HG03571 (cell line): ENCODE measurements at regions not wholly inside any gene's neighbourhood (a gene's known extent, or its start where the extent isn't known, plus 50 kb on each side); places are given as distances from the start of the nearest gene placed in this dataset.
"Not testable (repeated sequence)": the region's sequence is repeated elsewhere in the genome, so short reads cannot be mapped to it uniquely, and the experiment has no call there.

Experiments
- ATAC-seq: cut with Tn5 transposase; IDR thresholded peaks from one replicate; pipeline ENCODE4 v1.9.1; 2021; ENCODE audit not compliant: unreplicated experiment

GRCh38 chr13:33545492-33545891, 259.9 kb upstream of the STARD13 start:
- ATAC-seq = no peak

- no peak for ATAC-seq
Measured at GRCh38 chr13:33547035-33547434, 261.5 kb upstream of the STARD13 start.

- no peak for ATAC-seq
Measured at GRCh38 chr13:33548069-33548468, 262.5 kb upstream of the STARD13 start.

- ATAC-seq = no peak
Measured at GRCh38 chr13:33550276-33550675, 264.7 kb upstream of the STARD13 start.

GRCh38 chr13:33550885-33551284, 265.3 kb upstream of the STARD13 start:
- ATAC-seq = no peak

- peak; percentile 89 for ATAC-seq
Measured at GRCh38 chr13:33554919-33555791, 262.8 kb upstream of the RFC3 start.

- no peak for ATAC-seq
Measured at GRCh38 chr13:33556828-33557227, 261.1 kb upstream of the RFC3 start.

GRCh38 chr13:33560726-33561125, 257.2 kb upstream of the RFC3 start:
- no peak for ATAC-seq

GRCh38 chr13:33561627-33562026, 256.3 kb upstream of the RFC3 start:
- ATAC-seq = no peak

- peak; percentile 47 for ATAC-seq
Measured at GRCh38 chr13:33571618-33572017, 246.3 kb upstream of the RFC3 start.

- ATAC-seq = not testable (repeated sequence)
Measured at GRCh38 chr13:33572322-33572721, 245.6 kb upstream of the RFC3 start.

GRCh38 chr13:33575378-33575777, 242.6 kb upstream of the RFC3 start:
- no peak for ATAC-seq

GRCh38 chr13:33577007-33577406, 240.9 kb upstream of the RFC3 start:
- ATAC-seq = no peak

- ATAC-seq = no peak
Measured at GRCh38 chr13:33578786-33579185, 239.2 kb upstream of the RFC3 start.

GRCh38 chr13:33582121-33582520, 235.8 kb upstream of the RFC3 start:
- no peak for ATAC-seq

- no peak for ATAC-seq
Measured at GRCh38 chr13:33583398-33583797, 234.6 kb upstream of the RFC3 start.

GRCh38 chr13:33590936-33591335, 227.0 kb upstream of the RFC3 start:
- ATAC-seq = no peak

GRCh38 chr13:33606692-33607091, 211.3 kb upstream of the RFC3 start:
- ATAC-seq = no peak

- no peak for ATAC-seq
Measured at GRCh38 chr13:33610438-33611120, 207.4 kb upstream of the RFC3 start.

GRCh38 chr13:33611121-33611805, 206.7 kb upstream of the RFC3 start:
- ATAC-seq = no peak
